RPMI7951 (cell line): ENCODE measurements at regions not wholly inside any gene's neighbourhood (a gene's known extent, or its start where the extent isn't known, plus 50 kb on each side); places are given as distances from the start of the nearest gene placed in this dataset.

ENCODE experiments used
- DNase-seq: peaks from one replicate; pipeline ENCODE4 v3.0.0-alpha.2; 2012; ENCODE audit warnings: low read depth

- DNase-seq, result peak; percentile 57
Observed at GRCh38 chr2:190809139-190809764, 71.4 kb upstream of the GLS start.

- DNase-seq, result peak; percentile 15
Observed at GRCh38 chr2:190809876-190810525, 70.6 kb upstream of the GLS start.

GRCh38 chr2:190810981-190811587, 69.5 kb upstream of the GLS start:
- DNase-seq, result no peak

GRCh38 chr2:190811811-190812210, 68.8 kb upstream of the GLS start:
- DNase-seq, result no peak

- DNase-seq, result peak; percentile 30
Observed at GRCh38 chr2:190812506-190813294, 67.9 kb upstream of the GLS start.

GRCh38 chr2:190815226-190815625, 65.4 kb upstream of the GLS start:
- no peak for DNase-seq

GRCh38 chr2:190817082-190817481, 63.5 kb upstream of the GLS start:
- DNase-seq, result no peak

GRCh38 chr2:190819840-190820301, 60.8 kb upstream of the GLS start:
- peak; percentile 69 for DNase-seq

- DNase-seq, result no peak
Observed at GRCh38 chr2:190820416-190820815, 60.2 kb upstream of the GLS start.

GRCh38 chr2:190822043-190822442, 58.6 kb upstream of the GLS start:
- DNase-seq, result no peak

- no peak for DNase-seq
Observed at GRCh38 chr2:190827720-190828119, 52.9 kb upstream of the GLS start.

- DNase-seq, result no peak
Observed at GRCh38 chr2:190829642-190830041, 51.0 kb upstream of the GLS start.
